NCI-H1694 (cell line): ENCODE measurements at regions not wholly inside any gene's neighbourhood (a gene's known extent, or its start where the extent isn't known, plus 50 kb on each side); places are given as distances from the start of the nearest gene placed in this dataset.

Experiments
- DNase-seq: peaks from one replicate; lab custom pipeline; 2025; lab: John Stamatoyannopoulos, UW

DNA sequence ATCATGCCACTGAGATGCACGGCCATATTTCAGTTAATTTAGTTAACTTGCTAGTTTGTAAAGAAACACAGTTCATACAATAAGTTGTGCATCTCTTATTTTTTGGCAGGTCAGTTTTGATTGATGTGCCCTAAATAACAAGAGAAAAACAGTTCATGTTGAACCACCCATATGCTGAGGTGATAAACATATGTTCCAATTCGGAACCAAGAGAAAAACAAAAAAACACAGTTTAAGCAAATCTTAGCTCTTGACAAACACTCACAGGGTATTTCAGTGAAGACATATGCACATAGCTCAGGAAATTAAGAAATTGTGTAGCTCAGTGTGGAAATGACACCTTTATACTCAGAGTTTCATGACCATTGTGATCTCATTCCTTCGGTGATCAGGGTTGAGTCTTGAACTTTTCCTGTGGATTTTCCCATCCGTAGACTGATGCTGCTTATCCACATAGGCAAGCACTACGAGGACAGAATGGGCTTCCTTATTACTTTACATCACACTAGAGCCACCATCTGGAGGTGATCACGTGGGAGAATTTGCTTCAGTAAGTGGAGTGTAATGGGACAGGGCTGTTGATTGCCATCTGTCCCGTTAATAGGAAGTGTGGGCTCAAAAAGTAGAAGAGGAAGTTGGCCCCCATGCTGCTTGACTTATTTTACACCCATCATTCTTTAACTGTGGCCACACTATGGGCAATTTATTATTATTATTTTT is 773.0 kb downstream of the MTRR start:
- DNase-seq = peak; percentile 98

DNA sequence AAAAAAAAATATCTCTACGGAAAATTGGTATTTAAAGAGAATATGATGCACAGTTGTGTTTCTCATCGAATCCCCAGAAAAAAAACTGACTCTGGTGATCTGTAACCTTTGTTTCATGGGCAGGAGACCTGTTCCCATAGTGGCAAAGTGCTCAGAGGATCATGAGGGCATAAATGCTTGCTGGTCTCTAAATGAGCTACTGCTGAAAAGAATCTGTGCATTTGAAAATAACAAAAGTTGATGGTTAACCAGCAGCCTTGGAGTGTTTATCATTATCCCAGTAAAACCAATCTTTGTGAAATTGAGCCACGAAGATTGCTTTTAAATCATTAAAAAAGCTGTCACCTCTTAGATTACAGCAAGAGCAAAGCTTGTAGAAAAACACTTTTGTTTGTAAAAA is 775.4 kb downstream of the MTRR start:
- DNase-seq = no peak

DNA sequence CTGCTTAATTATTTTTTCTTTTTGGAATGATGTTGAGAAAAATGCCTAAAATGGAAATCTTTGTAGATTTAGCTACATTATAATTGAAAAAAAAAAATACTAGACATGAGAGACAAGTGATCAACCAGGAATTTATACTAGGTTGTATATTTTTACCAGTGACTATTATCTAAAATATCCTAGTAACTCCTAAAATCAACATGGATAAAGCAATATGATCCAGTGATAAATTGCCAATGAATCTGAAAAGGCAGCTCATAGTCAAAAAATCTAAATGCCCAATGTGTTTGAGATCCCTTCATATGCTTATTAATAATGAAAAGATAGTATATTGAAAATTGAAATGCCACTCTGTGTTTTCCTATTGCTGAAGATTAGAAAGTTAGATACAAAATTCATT is 778.2 kb downstream of the MTRR start:
- DNase-seq = no peak

DNA sequence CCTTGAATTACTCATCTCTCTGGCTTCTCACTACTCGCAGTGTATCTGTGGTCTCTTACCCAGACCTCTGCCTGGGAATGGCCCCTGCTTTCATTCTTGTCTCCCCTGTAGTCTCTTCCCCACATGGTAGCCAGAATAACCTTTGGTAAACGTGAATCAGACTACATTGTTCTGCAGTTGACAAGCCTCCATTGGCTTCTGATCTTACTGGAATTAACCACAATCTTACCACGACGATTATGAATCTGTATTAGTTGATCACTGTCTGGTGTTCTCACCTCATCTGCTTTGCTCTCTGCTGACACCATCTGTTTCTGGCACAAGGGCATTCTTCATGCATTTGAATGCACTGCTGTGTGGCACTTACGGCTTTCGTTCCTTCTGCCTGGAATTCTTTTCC is 781.2 kb downstream of the MTRR start:
- peak; percentile 84 for DNase-seq

DNA sequence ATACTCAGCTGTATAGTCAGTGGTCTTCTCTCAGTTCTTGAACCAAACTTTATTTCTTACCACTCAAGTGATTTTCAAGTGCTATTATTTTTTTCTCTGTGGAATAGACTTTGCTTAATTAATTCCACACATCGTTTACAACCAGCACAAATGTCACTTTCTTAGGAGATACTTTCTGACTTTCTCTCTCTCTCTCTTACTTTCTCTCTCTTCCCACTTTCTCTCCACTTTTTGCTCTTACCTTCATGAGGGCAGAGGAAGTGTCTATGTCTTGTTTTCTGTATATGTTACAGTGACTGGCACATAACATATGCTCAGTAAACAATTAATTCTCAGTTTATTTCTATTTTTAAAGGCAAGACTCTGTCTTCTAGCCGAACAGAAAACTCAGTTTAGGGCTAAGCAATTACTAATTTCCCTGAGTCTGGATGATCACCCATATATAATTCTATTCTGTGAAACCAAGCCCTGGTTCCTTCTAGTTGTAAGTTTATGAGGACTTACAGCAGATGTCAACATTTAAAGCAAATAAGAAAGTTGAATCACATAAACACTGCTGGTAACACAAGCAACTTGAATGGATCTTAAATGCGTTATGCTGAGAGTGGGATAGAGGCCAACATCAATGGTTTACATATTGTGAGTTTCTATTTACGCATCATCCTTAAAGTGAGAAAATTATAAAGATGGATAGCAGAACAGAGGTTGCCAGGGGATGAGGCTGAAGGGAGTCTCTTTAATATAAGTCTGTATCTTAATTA is 791.4 kb downstream of the MTRR start:
- DNase-seq = no peak

DNA sequence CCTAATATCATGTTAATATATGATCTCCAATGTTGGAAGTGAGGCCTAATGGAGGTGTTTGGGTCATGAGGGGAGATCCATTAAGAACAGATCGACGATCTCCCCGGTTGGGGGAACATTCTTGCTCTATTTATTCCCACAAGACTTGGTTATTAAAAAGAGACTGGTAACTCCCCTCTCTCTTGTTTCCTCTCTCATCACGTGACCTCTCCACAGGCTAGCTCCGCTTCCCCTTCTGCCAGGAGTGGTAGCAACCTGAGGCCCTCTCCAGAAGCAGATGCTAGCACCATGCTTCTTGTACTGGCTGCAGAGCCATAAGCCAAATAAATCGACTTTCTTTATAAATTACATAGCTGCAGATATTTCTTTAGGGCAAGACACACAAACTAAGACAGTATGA is 794.4 kb downstream of the MTRR start:
- no peak for DNase-seq

DNA sequence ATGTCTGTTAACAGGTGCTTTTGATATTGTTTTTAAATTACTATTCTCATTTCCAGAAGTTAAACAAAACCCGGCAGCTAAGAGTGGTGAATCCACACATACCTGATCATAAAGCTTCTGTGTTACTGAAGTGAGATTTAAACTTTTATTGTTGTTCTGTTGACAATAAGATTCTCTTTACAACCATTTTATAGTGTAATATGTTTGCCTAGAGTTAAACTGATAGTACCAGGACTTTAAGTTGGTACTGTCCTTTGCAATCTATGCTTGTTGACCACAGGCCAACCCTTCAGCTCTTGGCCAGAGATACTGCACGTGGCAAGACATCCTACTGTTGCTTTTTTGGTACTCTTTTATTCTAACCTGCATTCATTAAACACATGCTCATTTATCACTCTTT is 806.2 kb downstream of the MTRR start:
- DNase-seq = no peak

DNA sequence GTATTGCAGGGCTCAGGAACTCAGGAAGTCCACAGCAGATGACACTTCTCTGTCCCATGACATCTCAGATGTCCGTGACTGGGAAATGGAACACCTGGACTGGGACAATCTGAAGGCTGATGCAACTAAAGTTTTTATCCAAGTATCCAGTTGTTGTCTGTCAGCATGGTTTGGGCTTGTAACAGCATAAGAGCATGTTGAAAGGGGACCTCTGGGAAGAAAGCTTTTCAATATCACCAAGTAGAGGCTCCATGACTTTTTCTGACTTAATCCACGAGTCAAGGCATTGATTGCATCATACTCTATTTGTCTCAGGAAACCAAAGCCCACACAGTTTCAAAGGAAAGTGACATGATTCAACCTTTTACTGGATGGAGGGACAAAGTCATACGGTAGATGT is 807.7 kb downstream of the MTRR start:
- DNase-seq = no peak

DNA sequence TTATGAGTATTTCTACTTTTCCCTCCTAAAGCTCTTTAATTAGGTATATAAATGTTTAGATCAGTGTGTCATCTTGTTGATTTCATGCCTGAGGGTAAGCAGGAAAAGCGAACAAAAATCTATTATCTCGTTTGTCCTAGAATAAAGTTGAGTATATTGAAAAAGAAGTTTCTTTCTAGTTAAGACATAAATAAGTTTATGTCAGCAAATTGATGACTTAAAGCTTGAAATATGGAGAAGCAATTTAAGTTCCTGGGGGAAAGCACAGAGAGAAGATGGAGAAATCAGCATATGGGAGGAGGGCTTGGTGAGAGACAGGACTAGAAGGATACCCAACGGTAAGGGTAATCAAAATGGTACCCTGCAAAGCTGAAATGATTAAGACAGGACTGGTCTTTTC is 813.4 kb downstream of the MTRR start:
- no peak for DNase-seq

DNA sequence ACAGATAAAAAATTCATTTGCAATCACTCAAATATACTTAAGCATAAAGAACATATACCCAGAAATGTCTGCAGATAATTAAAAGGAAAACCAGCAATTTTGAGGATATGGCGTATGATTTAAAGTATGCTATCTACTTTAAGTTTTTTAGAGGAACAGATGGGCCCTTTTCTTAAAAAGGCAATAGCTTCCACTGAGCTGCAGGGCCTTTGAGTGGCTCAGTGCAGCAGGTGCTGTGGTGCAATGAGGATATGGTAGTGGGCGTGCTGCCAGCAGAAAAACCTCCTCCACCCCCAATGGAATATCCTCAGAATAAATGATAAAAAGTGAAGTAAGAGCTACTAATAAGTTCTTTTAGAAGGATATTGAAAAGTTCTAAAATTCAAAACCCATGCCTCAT is 814.5 kb downstream of the MTRR start:
- peak; percentile 72 for DNase-seq

DNA sequence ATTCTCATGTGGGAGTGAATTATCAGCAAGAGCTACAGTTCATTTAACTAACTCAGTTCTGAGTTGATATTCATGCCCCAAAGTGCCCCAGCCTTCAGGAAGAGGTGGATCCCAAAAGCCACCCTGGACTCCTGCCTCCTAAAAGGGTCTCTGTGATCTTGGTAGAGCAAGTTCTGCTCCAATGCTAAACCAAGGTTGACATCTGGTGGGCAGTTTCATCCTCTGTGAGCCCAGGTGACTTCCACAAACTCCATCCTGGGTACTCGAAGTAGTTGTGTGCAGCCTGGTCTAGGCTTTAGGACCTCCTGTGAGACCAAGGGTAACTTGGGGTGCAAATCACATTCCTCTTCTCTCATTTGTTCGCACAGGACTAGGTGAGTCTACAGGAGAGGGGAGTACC is 816.8 kb downstream of the MTRR start:
- DNase-seq = peak; percentile 40

DNA sequence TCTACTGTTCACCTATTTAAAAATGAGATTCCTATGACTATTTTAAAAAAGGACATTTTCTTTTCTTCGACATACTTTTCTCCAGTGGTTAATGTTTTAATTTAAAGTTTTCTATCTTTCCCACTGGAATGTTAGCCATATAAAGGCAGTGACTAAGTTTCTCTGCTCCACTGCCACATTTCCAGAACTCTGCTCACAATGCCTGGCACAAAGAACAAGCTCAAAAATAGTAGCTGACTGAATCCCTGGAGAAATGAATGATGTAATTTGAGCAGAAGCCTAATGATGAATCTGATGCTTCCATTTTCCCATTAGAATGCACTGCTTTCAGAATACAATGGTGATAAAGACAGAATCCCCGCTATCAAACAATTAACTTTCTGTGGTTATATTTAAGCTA is 817.8 kb downstream of the MTRR start:
- no peak for DNase-seq

DNA sequence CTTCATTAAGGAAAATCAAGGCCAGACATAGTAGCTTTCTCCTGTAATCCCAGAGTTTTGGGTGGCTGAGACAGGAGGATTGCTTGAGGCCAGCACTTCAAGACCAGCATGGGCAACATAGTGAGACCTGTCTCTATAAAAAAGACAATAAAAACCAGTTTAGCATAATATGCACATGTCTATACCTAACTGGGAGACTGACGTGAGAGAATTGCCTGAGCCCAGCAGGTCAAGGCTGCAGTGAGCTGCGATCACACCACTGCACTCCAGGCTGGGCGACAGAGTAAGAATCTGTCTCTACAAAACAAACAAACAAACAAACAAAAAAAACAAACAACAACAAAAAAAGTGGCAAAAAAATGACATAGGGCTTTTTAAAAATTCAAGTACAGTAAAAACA is 820.8 kb downstream of the MTRR start:
- DNase-seq = no peak

DNA sequence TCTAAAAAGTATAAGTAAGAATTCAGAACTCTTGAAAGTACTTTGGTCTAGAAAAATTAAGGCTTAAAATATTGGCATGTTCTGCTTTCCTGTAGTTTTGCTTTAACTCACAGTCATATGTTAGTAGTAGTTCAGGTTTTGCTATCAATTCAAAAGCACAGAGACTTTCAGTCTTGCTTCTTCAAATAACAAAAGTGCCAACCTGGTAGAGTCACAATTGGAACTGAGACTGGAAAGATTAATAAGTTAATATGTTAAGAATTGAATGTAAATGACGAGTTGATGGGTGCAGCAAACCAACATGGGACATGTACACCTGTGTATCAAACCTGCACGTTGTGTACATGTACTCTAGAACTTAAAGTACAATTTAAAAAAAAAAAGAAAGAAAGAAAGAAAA is 822.3 kb downstream of the MTRR start:
- no peak for DNase-seq

DNA sequence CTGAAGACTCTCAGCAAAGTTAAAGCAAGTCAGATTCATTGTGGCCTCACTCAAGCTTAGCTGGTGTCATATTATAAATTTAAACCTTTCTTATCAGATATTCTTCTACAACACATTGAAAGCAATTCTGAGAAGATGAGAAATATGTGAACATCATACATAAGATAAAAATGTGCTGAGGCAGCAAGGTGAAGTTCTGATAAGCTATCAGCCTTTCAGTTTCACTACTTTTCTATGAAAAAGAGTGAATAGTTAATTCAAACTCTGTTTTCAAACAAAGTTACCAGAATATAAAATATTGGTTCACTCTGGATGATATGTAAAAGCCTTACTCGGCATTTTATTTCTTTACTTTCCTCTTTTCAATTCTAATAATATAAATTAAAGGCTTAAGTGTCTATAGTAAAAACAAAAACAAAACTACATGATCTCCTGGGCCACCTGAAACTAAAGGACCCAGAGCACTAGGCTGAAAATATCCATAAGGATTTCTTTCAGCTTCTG is 824.4 kb downstream of the MTRR start:
- DNase-seq = no peak

DNA sequence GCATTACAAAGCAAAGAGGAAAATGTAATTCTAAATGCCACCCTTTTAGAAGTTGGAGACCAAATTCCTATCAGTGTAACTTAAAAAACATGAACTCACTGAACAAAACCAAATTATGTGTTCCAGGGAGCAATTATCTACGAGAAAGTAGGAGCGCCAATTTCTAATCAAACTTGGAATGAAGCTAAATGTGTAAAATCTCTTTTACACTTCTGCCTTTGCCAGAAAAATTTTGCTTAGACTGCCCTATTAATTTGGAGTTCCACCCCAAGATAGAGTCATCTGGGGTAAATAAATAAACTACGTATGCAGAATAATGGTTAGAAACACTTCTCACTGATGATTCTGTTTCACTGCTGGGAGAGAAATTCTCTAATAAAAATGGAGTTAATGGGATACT is 825.6 kb downstream of the MTRR start:
- DNase-seq = no peak

DNA sequence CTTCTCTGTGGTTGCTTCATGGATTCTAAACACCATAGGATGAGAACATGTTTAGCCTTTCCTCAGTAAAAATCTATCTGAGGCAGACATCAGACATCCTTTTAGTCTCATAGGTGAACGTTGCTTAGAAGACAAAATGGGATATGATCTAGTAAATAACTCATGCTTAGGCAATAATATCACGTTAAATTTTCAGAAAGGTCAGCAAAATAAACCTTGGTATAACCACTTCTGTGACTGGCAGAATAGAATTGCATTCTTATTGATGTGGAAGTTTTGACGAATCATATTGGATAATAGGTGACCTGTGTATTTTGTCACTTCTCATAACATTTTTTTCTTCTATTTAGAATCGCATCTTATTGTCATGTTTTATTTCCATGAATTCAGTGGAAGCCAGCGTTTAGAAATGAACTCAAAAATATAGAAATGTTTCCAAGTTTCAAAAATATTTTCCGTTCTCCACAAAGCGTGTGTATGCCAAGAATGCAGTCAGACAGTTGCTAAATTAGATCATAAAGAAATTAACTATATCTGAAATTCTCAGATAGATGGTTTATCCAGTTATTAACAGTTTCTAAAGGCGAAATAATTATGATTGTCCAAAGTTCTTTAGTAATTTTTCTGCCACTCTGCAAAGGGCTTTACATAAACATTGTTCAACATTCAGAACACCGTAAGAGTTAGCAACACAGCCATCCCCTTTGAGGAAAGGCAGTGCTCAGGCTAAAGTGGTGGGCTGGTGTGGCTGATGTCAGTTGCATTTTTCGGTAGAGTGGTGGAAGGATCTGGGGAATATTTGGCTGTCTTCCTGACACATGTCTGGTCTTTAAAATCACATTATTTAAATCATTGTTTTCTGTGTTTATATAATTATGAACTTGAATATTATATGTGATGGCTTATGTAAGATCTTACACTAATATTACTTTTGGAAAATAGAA is 827.2 kb downstream of the MTRR start:
- DNase-seq = no peak

DNA sequence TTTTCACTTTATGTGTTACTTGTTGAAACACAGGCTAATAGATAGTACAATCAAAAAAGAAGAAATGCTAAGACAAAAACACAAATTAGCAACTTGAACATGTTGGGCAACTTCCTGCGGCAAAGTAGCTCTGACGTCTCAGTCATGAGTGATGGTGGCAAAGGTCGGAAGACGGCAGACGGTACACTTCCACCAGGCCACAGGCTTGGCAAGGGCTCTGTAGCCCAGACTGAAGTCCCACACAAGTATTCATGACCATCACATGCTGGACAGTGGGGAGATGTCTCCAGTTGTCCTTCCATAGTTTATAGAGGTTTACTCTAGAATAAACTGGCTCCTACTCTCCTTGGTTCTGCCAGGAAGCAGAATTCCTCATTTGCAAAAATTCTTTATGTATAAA is 831.3 kb downstream of the MTRR start:
- no peak for DNase-seq

DNA sequence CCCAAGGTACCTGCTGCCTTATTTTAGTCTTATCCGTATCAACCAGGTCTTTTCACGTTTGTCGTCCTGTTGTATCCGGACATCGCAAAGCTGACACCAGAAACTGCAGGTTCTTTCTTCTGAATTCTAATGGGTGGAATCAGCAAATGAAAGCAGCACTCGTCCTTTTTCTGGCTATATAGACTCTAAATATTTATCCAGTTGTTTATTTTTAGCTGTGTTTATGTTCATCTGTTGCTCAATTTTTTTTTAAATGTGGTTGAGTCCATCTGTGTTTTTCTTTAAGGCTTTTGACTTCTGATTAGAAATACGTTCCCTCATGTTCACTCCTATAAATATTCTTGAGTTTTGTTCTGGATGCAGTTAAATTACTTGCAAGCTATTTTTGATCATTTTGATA is 831.7 kb downstream of the MTRR start:
- no peak for DNase-seq

DNA sequence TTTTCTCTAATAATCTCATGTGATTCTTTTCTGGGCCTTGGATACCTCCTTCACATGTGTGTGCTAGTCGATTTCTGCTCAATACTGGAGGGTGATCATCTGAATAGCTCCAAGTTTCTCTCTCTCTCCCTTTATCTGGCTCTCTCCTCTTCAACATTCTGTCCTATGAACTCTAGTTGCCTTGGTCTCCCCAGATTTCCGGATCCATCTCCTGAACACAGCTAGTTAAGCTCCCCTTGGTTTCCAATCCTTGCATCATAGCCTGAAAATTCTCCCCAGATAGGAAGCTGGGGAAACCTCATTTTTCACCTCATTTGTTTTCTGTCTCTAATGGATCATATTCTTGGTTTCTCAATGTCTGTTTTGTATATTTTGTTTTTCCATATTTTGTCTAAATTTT is 832.3 kb downstream of the MTRR start:
- no peak for DNase-seq

DNA sequence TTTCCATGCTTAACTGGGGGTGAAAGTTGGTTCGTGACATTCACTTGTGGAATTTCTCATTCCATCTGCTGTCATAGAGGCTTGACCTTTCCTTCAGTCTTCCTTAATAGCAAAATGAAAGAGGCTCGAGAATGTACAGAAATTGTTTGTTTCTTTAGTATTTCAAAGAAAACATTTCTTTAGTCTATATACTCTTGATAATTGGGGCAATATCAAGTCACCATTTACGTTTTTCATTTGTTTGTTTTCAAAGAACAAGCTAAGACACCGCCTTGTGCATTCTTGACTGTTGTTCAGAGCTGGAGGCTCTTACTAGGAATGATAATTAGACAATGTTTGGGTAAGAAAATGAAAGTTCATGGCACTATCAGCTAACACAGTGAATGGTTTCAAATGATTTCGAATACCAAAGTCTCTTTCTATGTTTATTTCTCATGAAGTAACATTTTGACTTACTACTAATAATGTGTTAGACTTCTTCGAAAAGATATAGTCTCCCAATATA is 835.4 kb downstream of the SEMA5A start:
- DNase-seq = no peak

DNA sequence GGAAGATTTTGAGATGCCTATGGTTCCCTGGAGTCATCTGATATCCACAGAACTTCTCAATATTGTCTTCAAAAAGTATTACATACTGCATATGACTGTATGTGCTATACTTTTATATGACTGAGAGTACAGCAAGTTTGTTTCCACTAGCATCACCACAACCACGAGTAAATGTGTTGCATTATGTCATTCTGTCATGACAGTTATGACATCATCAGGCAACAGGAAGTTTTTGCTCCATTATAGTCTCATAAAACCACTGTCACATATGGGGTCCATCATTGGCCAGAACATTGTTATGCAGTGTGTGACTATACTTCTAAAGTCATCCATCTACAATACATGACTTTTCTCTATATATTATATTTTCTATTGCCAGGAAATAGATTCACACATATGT is 831.7 kb downstream of the SEMA5A start:
- DNase-seq = no peak
